Upper lobe of right lung (tissue), 1 donor: ENCODE measurements at regions not wholly inside any gene's neighbourhood (a gene's known extent, or its start where the extent isn't known, plus 50 kb on each side); places are given as distances from the start of the nearest gene placed in this dataset.

ENCODE experiments used
- ATAC-seq: fragments of 200-7000 bp; cut with Tn5 transposase; one replicate; pipeline ENCODE4 v1.9.1; 2020; ENCODE audit warnings: mild to moderate bottlenecking, moderate library complexity
- DNase-seq: peaks from one replicate; pipeline ENCODE4 v3.0.0-alpha.2; 2020
- H3K27ac ChIP-seq: fragments of 200-600 bp; one replicate; pipeline ENCODE4 v1.8.0; 2022
- H3K27me3 ChIP-seq: fragments of 200-600 bp; one replicate; pipeline ENCODE4 v1.8.0; 2022; ENCODE audit warnings: mild to moderate bottlenecking
- H3K36me3 ChIP-seq: fragments of 200-600 bp; one replicate; pipeline ENCODE4 v1.8.0; 2022
- H3K4me1 ChIP-seq: fragments of 200-600 bp; one replicate; pipeline ENCODE4 v1.8.0; 2022
- H3K4me3 ChIP-seq: fragments of 200-600 bp; one replicate; pipeline ENCODE4 v1.8.0; 2022; ENCODE audit warnings: mild to moderate bottlenecking
- H3K9me3 ChIP-seq: fragments of 200-600 bp; one replicate; pipeline ENCODE4 v1.8.0; 2022
- intact Hi-C: fragments of 100-400 bp; cut with DNase I; formaldehyde crosslinking; loops from one replicate; pipeline ENCODE4 v1.11.0; 2022
- TF ChIP-seq, protein P1 (sequence below): fragments of 200-600 bp; IDR thresholded peaks from one replicate; pipeline ENCODE4 v1.8.0; 2022; ENCODE audit warnings: antibody characterized with exemption
- donor health status: DM: no; HTN: yes; CAD: no; lungs with severe emphysema.

DNA sequence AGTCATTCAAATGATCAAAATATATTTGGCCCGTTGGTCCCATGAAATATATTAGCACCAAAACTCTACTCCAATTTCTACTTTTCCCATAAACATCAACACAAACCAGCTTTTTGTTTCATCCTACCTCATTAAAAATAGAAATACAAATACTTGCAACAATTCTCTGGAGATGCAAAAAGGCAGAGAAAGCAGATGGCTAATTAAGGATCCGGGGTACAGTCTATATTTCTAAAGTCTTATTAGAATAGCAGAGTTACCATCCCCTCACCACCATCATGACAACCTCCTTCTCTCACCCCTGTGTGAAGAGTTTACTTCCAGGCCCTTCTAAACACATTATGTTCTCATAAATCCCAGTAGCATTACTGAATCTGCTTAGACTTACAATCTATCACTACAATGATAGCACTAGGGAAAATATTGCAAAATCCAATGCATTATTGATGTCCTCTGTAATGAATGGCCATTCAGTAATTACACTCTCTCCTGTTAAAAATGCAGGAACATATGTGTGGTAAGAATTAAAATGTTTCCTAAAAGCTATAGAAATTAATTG, 133.8 kb downstream of the HHIPL2 start:
- no peak for ATAC-seq
- TF ChIP-seq, protein P1, sequence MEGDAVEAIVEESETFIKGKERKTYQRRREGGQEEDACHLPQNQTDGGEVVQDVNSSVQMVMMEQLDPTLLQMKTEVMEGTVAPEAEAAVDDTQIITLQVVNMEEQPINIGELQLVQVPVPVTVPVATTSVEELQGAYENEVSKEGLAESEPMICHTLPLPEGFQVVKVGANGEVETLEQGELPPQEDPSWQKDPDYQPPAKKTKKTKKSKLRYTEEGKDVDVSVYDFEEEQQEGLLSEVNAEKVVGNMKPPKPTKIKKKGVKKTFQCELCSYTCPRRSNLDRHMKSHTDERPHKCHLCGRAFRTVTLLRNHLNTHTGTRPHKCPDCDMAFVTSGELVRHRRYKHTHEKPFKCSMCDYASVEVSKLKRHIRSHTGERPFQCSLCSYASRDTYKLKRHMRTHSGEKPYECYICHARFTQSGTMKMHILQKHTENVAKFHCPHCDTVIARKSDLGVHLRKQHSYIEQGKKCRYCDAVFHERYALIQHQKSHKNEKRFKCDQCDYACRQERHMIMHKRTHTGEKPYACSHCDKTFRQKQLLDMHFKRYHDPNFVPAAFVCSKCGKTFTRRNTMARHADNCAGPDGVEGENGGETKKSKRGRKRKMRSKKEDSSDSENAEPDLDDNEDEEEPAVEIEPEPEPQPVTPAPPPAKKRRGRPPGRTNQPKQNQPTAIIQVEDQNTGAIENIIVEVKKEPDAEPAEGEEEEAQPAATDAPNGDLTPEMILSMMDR, result no peak
- Histone ChIP-seq H3K4me1 (no peaks in the 10 kb centered on the region), H3K4me3 (no peak overlapping the region), H3K9me3 (no peaks in the 10 kb centered on the region), H3K27ac (no peak overlapping the region), H3K36me3 (no peaks in the 10 kb centered on the region), H3K27me3 (no peaks in the 10 kb centered on the region)
- intact Hi-C loops, result no loop called here
- DNase-seq, result no peak

DNA sequence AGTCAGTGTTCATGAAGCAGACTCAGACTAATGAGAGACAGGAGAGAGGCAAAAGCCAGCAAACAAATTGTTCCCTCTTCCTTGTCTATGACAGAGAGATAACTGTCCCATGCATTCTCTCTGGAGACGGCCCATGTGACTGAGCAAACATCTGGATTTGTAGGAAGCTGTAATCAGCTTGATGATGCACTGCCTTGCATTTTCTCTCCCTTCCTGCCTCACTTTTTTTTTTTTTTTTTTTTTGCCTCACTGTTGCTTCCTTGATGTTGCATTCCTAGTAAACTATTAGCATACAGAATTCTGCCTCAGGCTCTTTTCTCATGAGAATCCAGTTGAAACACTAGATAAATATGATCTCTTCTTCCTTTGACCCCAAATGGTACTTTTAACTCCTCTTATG, 134.5 kb downstream of the HHIPL2 start:
- DNase-seq (no peak), ATAC-seq (no peak)
- intact Hi-C loops, result no loop called here
- Histone ChIP-seq H3K36me3 (no peaks in the 10 kb centered on the region), H3K27me3 (no peaks in the 10 kb centered on the region), H3K27ac (no peak overlapping the region), H3K4me3 (no peak overlapping the region), H3K4me1 (no peaks in the 10 kb centered on the region), H3K9me3 (no peaks in the 10 kb centered on the region)
- TF ChIP-seq, protein P1, result no peak

DNA sequence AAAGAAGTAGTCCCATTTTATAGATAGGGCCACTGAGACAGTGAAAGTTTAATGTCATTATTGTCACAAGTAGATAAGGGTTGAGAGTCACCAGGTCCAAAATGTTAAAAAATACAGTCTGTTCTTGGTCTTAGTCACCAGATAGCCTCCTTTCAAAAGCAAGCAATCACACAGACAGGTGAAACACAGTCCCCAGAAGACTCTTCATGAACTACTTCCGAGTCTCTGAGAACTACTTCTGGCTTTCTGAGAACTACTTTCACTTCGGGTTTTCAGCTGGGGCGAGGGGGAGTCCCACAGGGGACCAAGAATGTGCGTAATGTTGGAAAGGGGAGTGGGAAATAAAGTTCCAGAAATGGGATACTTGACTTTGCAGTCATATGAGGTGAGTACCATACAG, 143.2 kb downstream of the HHIPL2 start:
- no peaks in the 10 kb centered on the region for H3K36me3 ChIP-seq
- intact Hi-C loops, result no loop called here
- no peak overlapping the region for H3K4me3 ChIP-seq
- no peaks in the 10 kb centered on the region for H3K4me1 ChIP-seq
- DNase-seq, result no peak
- no peak for ATAC-seq
- no peaks in the 10 kb centered on the region for H3K27me3 ChIP-seq
- TF ChIP-seq, protein P1, result no peak
- H3K27ac ChIP-seq, result no peak overlapping the region
- H3K9me3 ChIP-seq, result no peaks in the 10 kb centered on the region

DNA sequence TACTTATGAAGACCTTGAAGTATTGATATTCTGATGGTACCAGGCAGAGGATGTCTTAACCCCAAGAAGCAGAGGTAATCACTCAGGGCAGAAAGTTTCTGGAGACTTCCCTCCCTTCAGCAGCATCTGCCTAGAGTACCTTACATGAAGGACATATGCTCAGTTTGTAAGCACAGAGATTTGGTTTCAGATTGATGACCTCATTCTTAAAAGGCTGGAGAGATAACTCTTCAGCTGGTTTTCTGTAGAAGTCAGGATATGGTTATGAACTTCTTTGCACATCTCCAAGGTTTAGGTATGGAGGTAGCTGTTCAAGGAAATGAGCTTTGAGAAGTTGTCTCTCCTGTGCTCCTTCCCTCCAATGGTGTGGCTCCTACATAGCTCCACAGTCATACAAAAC, 148.7 kb downstream of the HHIPL2 start:
- Histone ChIP-seq H3K27ac (no peak overlapping the region), H3K27me3 (no peaks in the 10 kb centered on the region), H3K4me1 (no peaks in the 10 kb centered on the region), H3K36me3 (no peaks in the 10 kb centered on the region), H3K9me3 (no peaks in the 10 kb centered on the region), H3K4me3 (no peak overlapping the region)
- intact Hi-C loops, result no loop called here
- TF ChIP-seq, protein P1, result no peak
- DNase-seq, result no peak
- no peak for ATAC-seq

DNA sequence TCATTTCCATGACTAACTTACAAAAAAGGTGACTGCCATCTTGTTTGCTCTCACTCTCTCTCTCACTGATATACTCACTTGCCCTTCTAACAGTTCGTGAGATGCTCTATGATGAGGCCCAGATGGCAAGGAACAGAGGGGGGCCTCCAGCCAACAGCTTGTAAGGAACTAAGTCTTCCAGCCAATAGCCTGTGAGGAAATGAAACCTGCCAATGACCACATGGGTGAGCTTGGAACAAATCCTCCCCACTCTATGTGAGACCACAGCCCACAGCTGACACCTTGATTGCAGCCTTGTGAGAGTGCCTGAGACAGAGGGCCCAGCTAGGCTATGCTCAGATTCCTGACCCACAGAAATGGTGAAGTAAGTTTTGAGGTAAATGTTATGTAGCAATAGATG, 153.7 kb downstream of the HHIPL2 start:
- H3K4me1 ChIP-seq, result no peaks in the 10 kb centered on the region
- H3K9me3 ChIP-seq, result no peaks in the 10 kb centered on the region
- intact Hi-C loops, result no loop called here
- no peak overlapping the region for H3K4me3 ChIP-seq
- no peaks in the 10 kb centered on the region for H3K36me3 ChIP-seq
- TF ChIP-seq, protein P1, result no peak
- no peak for DNase-seq
- ATAC-seq, result no peak
- H3K27ac ChIP-seq, result no peak overlapping the region
- no peaks in the 10 kb centered on the region for H3K27me3 ChIP-seq

DNA sequence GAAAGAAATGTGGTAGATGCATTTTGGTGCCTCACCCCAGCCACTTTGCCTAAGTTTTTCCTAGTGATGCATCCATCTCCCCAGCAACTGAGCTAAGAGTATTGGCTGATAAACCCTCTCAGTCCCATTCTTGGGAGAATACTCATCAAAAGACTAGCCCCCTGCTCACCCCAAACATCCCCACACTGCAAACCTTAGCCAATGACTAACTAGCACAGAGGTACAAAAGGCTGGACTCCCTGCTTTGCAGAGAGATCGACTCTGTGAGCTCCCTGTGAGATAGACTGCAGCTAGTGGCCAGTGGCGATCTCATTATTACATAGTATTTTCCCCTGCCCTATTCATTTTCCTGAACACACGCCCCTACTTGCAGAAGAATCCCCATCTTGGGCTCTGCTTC, 155.3 kb downstream of the HHIPL2 start:
- Histone ChIP-seq H3K27ac (no peak overlapping the region), H3K9me3 (no peaks in the 10 kb centered on the region), H3K4me3 (no peak overlapping the region), H3K27me3 (no peaks in the 10 kb centered on the region), H3K4me1 (no peaks in the 10 kb centered on the region), H3K36me3 (no peaks in the 10 kb centered on the region)
- intact Hi-C loops, result no loop called here
- ATAC-seq, result no peak
- no peak for DNase-seq
- TF ChIP-seq, protein P1, result no peak
